ENCODE measurements at regions not wholly inside any gene's neighbourhood (a gene's known extent, or its start where the extent isn't known, plus 50 kb on each side); places are given as distances from the start of the nearest gene placed in this dataset.

GRCh38 chr5:117100176-117100575, 525.6 kb upstream of the SEMA6A start:
- Histone ChIP-seq H3K27me3 (ENCODE audit: insufficient read depth, low read length) (no peaks in the 10 kb centered on the region), H2AK5ac (ENCODE audit: insufficient read length, low read length) (no peak overlapping the region), H4K91ac (ENCODE audit: insufficient read length, low read depth, low read length) (no peak overlapping the region), H2BK5ac (ENCODE audit: insufficient read length, low read length) (no peak overlapping the region), H3K27ac (ENCODE audit: insufficient read length, low read depth, low read length) (no peak overlapping the region), H3K4me1 (ENCODE audit: insufficient read depth, low read length) (peaks cover 6% of the 10 kb centered on the region; the same call in 1 of the 2 replicates), H2BK120ac (ENCODE audit: low read depth, low read length, poor library complexity, severe bottlenecking) (no peak overlapping the region), H3K23me2 (ENCODE audit: insufficient read length, low read depth, low read length, poor library complexity, severe bottlenecking) (no peaks in the 10 kb centered on the region), H3K9ac (ENCODE audit: extremely low read depth, insufficient read length, low read length) (no peak overlapping the region), H3K79me1 (ENCODE audit: insufficient read depth, low read depth, low read length, poor library complexity, severe bottlenecking) (no peaks in the 10 kb centered on the region), H4K20me1 (ENCODE audit: control insufficient read depth, insufficient read depth, insufficient read length) (no peaks in the 10 kb centered on the region), H2BK20ac (ENCODE audit: low read depth, low read length, poor library complexity, severe bottlenecking) (no peak overlapping the region), H2BK15ac (ENCODE audit: low read depth, low read length) (no peak overlapping the region), H3K14ac (ENCODE audit: insufficient read depth, low read length) (no peak overlapping the region), H4K8ac (replicated peaks; ENCODE audit: insufficient read length, low read depth, low read length) (no peak overlapping the region), H2AFZ (ENCODE audit: low read length) (no peak overlapping the region), H3K56ac (ENCODE audit: insufficient read length, low read depth, low read length) (no peak overlapping the region), H3T11ph (ENCODE audit: low read length) (no peak overlapping the region), H3K4ac (ENCODE audit: low read depth, low read length) (no peak overlapping the region), H3K9me3 (ENCODE audit: control insufficient read depth, low read depth, low read length) (no peaks in the 10 kb centered on the region), H3K18ac (ENCODE audit: insufficient read length, low read depth, low read length) (no peak overlapping the region), H2BK12ac (ENCODE audit: insufficient read length, low read depth, low read length) (no peak overlapping the region), H3K23ac (ENCODE audit: insufficient read length, low read depth, low read length) (no peak overlapping the region), H3K4me2 (ENCODE audit: insufficient read depth, insufficient read length, low read length) (no peak overlapping the region), H4K5ac (ENCODE audit: insufficient read length, low read depth, low read length) (no peak overlapping the region), H3K79me2 (ENCODE audit: insufficient read depth, low read length) (no peaks in the 10 kb centered on the region)
- no CpG with 5 or more reads among the region's 1 CpG for WGBS (ENCODE audit: extremely low coverage, insufficient read length, low lambda C conversion rate)
- Mint-ChIP-seq H3K4me1 (peaks cover 34 to 36% of the 10 kb centered on the region in 2 experiments), H3K9me3 (no peaks in the 10 kb centered on the region), H3K27ac (no peak overlapping the region), H3K27me3 (ENCODE audit: low read depth) (peaks cover 10% of the 10 kb centered on the region), H3K36me3 (ENCODE audit: insufficient read depth in 1 of 3, low read depth in 3 of 3) (no peaks in the 10 kb centered on the region), H3K4me3 (no peak overlapping the region)
- no peak for DNase-seq
- no peak for TF ChIP-seq CTCF (conservative IDR thresholded peaks at IDR 0.05)
